NCI-H1694 treated with DMSO at 0.1 percent for 48 hours (cell line): ENCODE measurements at regions not wholly inside any gene's neighbourhood (a gene's known extent, or its start where the extent isn't known, plus 50 kb on each side); places are given as distances from the start of the nearest gene placed in this dataset.

Experiments used
- DNase-seq: peaks from one replicate; lab custom pipeline; 2025; lab: John Stamatoyannopoulos, UW

DNA sequence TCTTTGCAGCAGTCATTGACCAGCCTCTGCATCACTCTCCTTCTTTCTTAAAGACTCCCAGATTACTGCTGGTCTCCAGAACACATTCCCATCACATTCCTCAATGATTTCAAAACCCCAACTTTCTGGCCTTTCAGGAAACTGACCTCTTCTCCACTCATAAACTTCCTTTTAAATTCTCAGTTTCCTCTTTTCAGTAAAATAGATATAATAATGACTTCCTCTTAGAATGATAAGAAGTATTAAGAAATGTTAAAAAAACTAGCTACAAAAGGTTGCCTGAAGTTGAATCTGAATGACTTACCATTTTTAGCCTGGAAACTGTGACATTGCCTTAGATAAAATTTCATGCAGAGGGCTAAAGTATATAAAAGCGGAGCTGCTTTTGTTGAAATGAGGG is 239.3 kb downstream of the OGFRL1 start:
- no peak for DNase-seq

DNA sequence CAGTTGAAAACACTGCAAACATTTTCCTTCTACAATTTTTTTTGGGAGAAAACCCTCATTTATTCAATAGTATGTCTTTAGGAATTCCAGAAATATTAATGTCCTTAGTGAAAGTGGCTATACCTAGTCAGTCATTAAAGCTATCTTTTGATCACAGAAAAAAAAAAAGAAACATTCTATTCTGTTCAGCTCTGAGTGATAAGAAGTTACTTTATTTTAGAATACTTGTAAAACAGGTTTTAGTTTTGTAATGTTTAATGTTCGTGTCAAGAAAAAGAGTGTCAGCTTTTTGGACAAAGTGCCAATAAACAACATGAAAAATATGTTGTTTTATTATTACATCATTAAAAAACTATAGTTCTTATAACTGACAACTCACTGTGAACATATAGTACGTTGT is 240.4 kb downstream of the OGFRL1 start:
- DNase-seq = no peak

DNA sequence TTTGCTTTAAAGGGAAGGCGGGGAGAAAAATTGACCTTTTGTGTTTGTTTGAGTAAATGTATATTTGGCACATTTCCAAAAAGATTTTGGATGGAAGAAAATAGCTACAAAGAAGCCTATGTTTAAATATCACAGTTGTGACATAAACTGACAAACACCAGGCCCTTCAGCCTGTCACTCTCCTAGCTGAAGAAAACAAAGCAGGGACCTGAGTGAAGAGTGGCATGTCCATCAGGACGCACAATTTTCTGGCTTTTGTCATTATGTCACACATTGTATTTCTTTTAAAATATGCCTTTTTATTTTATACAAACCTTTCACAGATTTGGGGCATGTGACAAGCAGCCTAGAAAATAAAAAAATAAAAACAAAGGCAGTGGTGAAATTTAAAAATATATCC is 241.2 kb downstream of the OGFRL1 start:
- no peak for DNase-seq

GRCh38 chr6:71531006-71531405 is 242.4 kb downstream of the OGFRL1 start:
- DNase-seq = no peak

DNA sequence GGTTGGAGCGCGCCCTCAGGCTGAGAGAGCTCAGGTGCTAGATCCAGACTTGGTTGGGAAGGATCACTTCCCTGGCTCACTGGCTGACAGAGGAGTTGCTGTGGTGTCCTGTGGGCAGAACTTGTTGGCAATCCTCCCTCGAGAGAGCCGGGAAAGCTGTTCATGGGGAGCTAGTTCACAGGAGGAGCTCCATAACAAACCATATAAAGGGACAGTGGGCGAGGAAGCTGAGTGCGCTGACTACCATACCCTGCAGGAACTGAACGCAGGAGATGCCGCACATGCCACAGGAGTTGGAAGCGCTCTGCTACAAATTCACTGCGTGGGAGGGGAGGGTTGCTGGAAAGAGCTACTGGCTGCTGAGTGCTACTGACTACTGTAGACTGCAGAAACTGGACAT is 243.2 kb downstream of the OGFRL1 start:
- no peak for DNase-seq

- DNase-seq = peak; percentile 3
These were observed 245.3 kb downstream of the OGFRL1 start for GRCh38 chr6:71533939-71534379.

- no peak for DNase-seq
These were observed 246.3 kb downstream of the OGFRL1 start for GRCh38 chr6:71534921-71535320.

- no peak for DNase-seq
These were observed 249.1 kb downstream of the OGFRL1 start for GRCh38 chr6:71537717-71538116.

GRCh38 chr6:71544028-71544427 is 255.4 kb downstream of the OGFRL1 start:
- no peak for DNase-seq

- DNase-seq = no peak
These were observed 256.3 kb downstream of the OGFRL1 start for GRCh38 chr6:71544906-71545305.

GRCh38 chr6:71545905-71546304 is 257.3 kb downstream of the OGFRL1 start:
- DNase-seq = no peak

DNA sequence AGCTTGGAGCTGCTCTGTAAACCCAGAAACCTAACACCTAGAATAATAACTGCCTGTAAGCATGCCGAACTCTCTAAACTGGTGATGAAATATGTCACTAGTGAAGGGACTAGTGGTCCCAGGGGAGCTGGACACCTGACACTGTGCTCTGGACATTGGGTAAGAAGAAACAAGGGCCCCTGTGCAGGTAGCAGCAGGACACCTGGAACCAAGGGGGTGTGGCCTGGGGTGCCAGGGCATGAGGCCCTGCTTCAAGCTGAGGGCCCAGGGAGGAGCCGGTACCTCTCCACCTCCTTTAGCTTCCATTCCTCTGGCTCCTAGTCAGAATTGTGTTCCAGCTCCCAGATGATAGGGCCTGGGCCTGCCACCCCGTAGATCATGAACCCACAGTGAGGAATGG is 263.2 kb downstream of the OGFRL1 start:
- no peak for DNase-seq

GRCh38 chr6:71556141-71556540 is 267.5 kb downstream of the OGFRL1 start:
- DNase-seq = no peak

- DNase-seq = no peak
These were observed 270.4 kb downstream of the OGFRL1 start for GRCh38 chr6:71558974-71559373.

DNA sequence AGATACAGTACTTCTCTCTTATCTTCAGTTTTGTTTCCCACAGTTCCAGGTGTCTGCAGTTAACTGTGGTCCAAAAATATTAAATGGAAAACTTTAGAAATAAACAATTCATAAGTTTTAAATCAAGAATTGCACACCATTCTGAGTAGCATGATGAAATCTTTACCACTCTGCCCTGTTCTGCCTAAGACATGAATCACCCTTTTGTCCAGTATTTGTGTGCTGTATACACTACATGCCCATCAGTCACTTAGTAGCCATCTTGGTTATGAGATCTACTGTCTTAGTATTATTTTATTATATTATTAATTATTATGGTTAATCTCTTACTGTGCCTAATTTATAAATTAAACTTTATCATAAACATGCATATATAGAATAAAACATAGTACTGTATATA is 279.0 kb downstream of the OGFRL1 start:
- DNase-seq = no peak

- DNase-seq = no peak
These were observed 289.2 kb downstream of the OGFRL1 start for GRCh38 chr6:71577766-71578165.

DNA sequence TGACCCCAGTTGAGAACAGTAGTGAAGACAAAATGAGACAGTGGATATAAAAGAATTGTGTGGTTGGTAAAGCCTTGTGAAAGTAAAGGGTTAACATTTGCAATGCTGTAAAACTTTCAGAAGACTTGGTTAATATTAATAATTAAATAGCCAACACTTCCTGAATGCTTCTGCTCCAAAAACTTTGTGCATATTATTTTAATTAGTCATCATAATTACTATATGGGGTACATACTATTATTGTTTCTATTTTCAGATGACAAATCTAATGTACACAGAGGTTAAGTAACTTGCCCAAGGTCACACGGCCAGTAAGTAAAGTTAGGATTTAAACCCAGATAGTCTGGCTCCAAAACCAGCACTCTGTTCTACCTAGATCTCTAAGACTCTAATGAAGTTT is 291.3 kb downstream of the OGFRL1 start:
- no peak for DNase-seq

GRCh38 chr6:71582820-71583219 is 294.2 kb downstream of the OGFRL1 start:
- no peak for DNase-seq

GRCh38 chr6:71584712-71585436 is 296.3 kb downstream of the OGFRL1 start:
- no peak for DNase-seq

DNA sequence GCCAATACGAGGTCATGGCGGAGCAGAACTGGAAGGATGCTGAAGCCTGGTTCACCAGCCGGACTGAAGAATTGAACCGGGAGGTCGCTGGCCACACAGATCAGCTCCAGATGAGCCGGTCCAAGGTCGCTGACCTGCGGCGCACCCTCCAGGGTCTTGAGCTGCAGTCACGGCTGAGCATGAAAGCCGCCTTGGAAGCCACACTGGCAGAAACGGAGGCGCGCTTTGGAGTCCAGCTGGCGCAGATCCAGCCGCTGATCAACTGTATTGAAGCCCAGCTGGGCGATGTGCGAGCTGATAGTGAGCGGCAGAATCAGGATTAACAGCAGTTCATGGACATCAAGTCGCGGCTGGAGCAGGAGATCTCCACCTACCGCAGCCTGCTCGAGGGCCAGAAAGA is 296.9 kb downstream of the OGFRL1 start:
- no peak for DNase-seq

DNA sequence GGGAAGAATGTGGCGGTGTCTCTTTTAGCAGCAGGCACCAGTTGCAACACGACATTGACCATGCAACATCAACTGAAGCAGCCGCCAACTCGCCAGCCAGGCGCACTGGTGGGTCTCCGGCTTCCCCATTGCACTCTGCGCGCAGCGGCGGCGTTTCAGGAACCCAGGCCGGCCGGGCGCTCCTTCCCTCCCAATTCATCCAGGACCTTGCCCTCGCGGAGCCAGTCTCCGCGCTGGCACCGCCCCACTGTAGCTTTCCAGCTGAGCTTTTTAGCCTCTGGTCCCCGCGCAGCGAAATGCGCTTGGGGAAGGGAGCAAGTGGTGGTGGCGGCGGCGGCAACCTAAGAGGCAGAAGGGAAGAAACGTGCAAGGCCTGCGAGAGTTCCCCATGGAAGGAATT is 297.9 kb upstream of the RIMS1 start:
- no peak for DNase-seq

DNA sequence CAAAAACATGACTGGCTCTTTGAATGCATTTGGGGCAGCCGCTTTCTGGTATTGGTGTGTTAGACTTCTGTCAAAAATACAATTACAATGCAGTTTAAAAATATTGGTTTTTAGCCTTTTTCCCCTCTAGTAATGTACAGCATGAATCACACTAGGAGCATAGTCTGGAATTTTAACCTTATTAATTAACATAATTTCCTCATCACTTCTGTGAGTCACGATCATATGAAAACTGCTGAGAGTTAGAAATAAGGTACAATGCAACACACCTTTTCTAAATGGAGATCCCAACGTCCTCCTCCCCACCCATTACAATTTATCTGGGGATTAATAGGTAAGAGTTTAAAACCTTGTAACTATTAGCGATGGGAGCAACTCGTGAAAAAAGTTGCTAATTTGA is 297.1 kb upstream of the RIMS1 start:
- no peak for DNase-seq

GRCh38 chr6:71592643-71593042 is 293.7 kb upstream of the RIMS1 start:
- no peak for DNase-seq

DNA sequence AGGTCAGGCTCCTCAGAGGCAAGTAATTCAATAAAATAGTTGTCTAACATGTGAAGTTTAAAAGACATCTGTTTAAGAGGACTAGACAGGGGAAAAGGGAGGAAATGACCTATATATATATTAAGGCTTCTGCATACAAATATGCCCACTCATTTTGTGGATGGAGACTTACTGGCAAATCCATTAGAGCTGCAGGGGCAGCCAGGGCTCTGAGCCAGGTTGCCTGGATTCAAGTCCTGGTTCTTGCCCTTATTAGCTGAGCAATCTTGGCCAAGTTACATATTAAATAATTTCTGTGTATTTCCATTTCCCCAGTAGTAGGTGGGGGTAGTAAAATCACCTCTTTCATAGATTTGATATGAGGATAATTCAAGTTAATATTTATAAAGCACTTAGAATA is 287.0 kb upstream of the RIMS1 start:
- DNase-seq = no peak
